DMS114 treated with DMSO at 0.1 percent for 48 hours (cell line): ENCODE measurements at regions not wholly inside any gene's neighbourhood (a gene's known extent, or its start where the extent isn't known, plus 50 kb on each side); places are given as distances from the start of the nearest gene placed in this dataset.
A peak's percentile ranks its signal among the peaks of the same experiment; 100 is the strongest.

ENCODE experiments used
- DNase-seq: peaks from one replicate; lab custom pipeline; 2025; ENCODE audit not compliant: unreplicated experiment; lab: John Stamatoyannopoulos, UW

DNA sequence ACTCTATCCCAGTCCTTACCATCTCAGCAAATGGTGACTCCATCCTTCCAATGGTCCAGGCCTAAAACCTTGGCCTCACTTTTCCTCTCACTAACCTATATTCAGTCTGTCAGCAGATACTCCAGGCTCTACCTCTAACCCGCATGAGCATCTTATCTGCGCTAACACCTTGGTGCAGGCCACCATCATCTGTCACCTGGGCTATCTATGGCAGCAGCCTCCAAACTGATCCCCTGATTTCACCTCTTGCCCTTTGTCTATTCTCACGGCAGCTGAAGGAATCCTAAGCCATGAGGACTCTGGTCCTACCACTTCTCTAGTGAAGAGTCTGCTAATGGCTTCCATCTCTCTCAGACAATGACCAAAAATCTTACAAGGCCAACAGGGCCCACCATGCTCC lies 57.9 kb upstream of the CCL1 start:
- no peak for DNase-seq

- DNase-seq, result peak; percentile 45
Measured at GRCh38 chr17:34420254-34420766, 57.3 kb upstream of the CCL1 start.

DNA sequence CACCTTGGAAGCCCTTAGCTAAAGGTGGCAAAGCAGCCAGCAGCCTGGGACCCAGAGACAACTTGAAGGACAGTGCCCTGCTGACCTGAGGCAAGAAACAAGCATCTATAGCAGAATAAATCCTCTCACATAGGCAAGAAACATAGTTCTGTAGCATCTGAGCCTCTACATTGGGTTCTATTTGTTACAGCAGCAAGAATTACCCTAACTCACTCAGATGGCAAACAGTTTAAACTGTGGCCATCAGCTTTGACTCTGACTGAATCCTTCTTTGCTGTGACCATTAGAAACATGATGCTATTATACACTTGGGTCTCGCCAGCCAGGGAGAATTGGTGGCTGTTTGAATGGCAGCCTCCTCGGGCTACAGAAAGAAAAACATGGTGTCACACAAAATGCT lies 53.1 kb upstream of the CCL1 start:
- DNase-seq, result no peak

DNA sequence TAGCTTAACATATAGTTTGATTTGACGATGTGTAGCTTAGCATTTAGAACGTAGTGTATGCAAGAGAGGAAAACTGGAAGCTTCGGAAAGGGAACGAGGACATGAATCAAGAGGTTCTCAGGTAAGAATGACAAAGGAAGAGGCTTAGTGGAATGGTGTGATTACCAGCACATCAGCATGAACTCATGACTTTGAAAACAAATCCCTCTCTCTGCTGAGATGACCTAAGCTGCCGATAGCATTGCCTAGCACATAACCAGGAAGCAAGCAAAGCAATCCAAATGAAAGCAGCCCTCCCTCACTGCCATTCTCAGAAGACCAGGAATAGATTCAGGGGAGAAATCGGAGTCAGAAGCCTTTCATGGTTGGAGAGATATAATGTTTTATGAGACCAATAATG lies 51.3 kb upstream of the CCL1 start:
- DNase-seq, result no peak

GRCh38 chr17:34413443-34414119 lies 50.5 kb upstream of the CCL1 start:
- DNase-seq, result no peak

DNA sequence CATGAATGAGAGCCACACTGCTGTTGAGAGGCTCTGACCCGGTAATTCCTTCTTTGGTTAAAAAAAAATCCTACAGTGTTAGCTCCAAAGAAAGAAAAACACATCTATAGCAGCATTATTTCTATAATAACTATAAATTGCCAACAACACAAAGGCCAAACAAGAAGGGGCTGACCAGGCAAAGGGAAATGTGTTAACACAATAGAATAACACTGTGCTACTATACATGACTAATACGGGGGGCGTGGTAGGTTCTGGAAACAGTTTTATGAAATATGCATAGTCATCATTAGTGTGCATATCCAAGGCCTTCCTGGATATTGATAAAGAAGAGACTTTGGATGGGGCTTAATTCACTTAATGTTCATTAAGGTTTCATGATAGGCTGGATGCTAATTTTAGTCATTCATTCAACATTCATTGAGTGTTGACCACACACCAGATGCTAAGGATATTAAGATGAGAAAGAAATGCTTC lies 50.0 kb upstream of the CCL1 start:
- no peak for DNase-seq
